ENCODE measurements at regions not wholly inside any gene's neighbourhood (a gene's known extent, or its start where the extent isn't known, plus 50 kb on each side); places are given as distances from the start of the nearest gene placed in this dataset.

DNA sequence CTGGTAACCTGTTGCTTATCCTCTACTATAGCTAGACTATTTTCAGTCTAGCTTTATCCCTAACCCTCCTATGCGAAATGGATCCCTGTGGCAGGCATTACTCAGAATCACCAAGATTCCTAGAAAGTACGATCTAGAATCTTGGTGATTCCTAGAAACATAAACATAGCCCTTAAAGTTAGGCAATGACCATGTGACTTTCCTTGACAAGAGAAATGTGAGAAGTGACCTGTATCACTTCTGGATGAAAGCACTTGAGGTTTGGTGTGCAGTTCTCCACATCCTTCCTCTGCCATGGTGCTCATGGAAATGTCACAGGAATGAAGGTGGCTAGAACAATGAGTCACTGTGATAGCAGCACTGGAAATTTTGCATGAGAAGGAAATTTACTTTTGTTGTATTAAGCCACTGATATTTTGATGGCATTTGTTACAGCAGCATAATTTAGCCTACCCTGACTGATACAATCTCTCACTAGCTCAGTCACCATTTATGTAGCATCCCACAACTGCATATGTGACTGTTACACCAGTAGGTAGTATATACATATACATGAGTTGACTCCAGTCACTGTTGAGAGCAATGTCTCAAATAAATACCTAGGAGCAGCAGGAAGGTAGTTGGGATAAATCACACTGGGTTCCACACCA is 68.3 kb upstream of the MAPRE2 start:
- H3K18ac ChIP-seq (ENCODE audit: low read depth, low read length) = no peak overlapping the region
- H2BK20ac ChIP-seq (ENCODE audit: low read depth, low read length) = no peak overlapping the region
- POLR2A ChIA-PET (ENCODE audit: unreplicated experiment) = no interaction called here
- H3K9ac ChIP-seq (ENCODE audit: low read depth, low read length) = no peak overlapping the region
- no peak overlapping the region for H4K91ac ChIP-seq (ENCODE audit: insufficient read depth, low read depth, low read length)
- no peak overlapping the region for H2BK15ac ChIP-seq (ENCODE audit: low read depth, low read length)
- intact Hi-C loops (cut with micrococcal nuclease) = loop anchor here (10.0 kb wide), 1 partner anchor 378 kb away; no protein-coding TSS in a partner anchor
- H4K8ac ChIP-seq (ENCODE audit: low read depth in 2 of 2, low read length in 2 of 2) = no peak overlapping the region
- in situ Hi-C loops (cut with MboI; ENCODE audit: low sequenced_read_pairs) = no loop called here
- no peak overlapping the region for H3K14ac ChIP-seq (replicated peaks; ENCODE audit: low read depth, low read length)
- H3K27ac ChIP-seq (ENCODE audit: insufficient read depth, low read length) = no peak overlapping the region
- H3K9me3 ChIP-seq (ENCODE audit: control insufficient read depth, insufficient read depth, low read length) = no peaks in the 10 kb centered on the region
- peaks cover 25% of the 10 kb centered on the region for H3K27me3 ChIP-seq (ENCODE audit: control insufficient read depth, insufficient read depth, low read length)
- TF ChIP-seq RFX5 (IDR thresholded peaks at IDR 0.05; ENCODE audit: low read depth, low read length) (no peak), MXI1 (IDR thresholded peaks at IDR 0.05; ENCODE audit: borderline replicate concordance, low read depth, low read length) (no peak), CEBPB (IDR thresholded peaks at IDR 0.05; ENCODE audit: low read depth, low read length) (no peak)
- TF ChIP-seq, protein P1, sequence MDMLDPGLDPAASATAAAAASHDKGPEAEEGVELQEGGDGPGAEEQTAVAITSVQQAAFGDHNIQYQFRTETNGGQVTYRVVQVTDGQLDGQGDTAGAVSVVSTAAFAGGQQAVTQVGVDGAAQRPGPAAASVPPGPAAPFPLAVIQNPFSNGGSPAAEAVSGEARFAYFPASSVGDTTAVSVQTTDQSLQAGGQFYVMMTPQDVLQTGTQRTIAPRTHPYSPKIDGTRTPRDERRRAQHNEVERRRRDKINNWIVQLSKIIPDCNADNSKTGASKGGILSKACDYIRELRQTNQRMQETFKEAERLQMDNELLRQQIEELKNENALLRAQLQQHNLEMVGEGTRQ (IDR thresholded peaks at IDR 0.05; ENCODE audit: low read depth, low read length) = no peak
- no peaks in the 10 kb centered on the region for H3K79me1 ChIP-seq (ENCODE audit: low read depth in 1 of 2, low read length in 2 of 2)
- no peak overlapping the region for H3K4ac ChIP-seq (ENCODE audit: low read depth, low read length)
- CTCF ChIA-PET = no interaction called here
- no peak overlapping the region for H4K5ac ChIP-seq (ENCODE audit: low read depth, low read length)
- H3K9me1 ChIP-seq (ENCODE audit: insufficient read depth, low read length) = peaks cover 3% of the 10 kb centered on the region; the same call in 1 of the 2 replicates
- no peaks in the 10 kb centered on the region; the same call in 1 of the 2 replicates for H4K20me1 ChIP-seq (ENCODE audit: insufficient read depth, low read length)
- no peak overlapping the region for H2AK5ac ChIP-seq (ENCODE audit: low read depth, low read length)
- BruUV-seq (replicated peaks) = no TSS peak
- H2BK120ac ChIP-seq (ENCODE audit: low read depth, low read length) = no peak overlapping the region
- WGBS, 2 experiments (ENCODE audit: extremely low coverage in 2 of 2, insufficient read length in 1 of 2) = no CpG with 5 or more reads among the region's 2 CpGs
- DNase-seq (no peak), ATAC-seq (ENCODE audit: low read depth) (no peak)
- H2BK5ac ChIP-seq (ENCODE audit: low read depth, low read length, poor library complexity, severe bottlenecking) = no peak overlapping the region
- dilution Hi-C loops (cut with HindIII; ENCODE audit: low sequenced_read_pairs, unreplicated experiment) = no loop called here
- no peak overlapping the region for H3K4me2 ChIP-seq (ENCODE audit: low read depth, low read length)
- no peaks in the 10 kb centered on the region for H3K4me1 ChIP-seq (ENCODE audit: control insufficient read depth, insufficient read depth, low read length)
- H2AFZ ChIP-seq (replicated peaks; ENCODE audit: low read length, poor library complexity) = no peak overlapping the region
- H3K23ac ChIP-seq (ENCODE audit: low read depth, low read length) = no peak overlapping the region
- H3K56ac ChIP-seq (ENCODE audit: extremely low read depth, insufficient read depth, low read length) = no peak overlapping the region
- no peak overlapping the region for H2AK9ac ChIP-seq (replicated peaks; ENCODE audit: low read depth, low read length, poor library complexity)
- no peak overlapping the region for H3K4me3 ChIP-seq (ENCODE audit: insufficient read depth, low read depth, low read length)
- H3K36me3 ChIP-seq (ENCODE audit: control insufficient read depth, insufficient read depth, low read length) = no peaks in the 10 kb centered on the region
